GM23338 (cell line): ENCODE measurements at regions not wholly inside any gene's neighbourhood (a gene's known extent, or its start where the extent isn't known, plus 50 kb on each side); places are given as distances from the start of the nearest gene placed in this dataset.

Experiments used
- ATAC-seq: fragments of 200-7000 bp; cut with Tn5 transposase; 3 replicates; pipeline ENCODE4 v1.9.1; 2020
- DNase-seq: peaks from one replicate; pipeline ENCODE4 v3.0.0-alpha.2; 2015; ENCODE audit warnings: low spot score
- H2AFZ ChIP-seq: fragments of 200-600 bp; sonication (generic); 2 replicates; pipeline ENCODE4 v1.8.0; 2016; ENCODE audit warnings: antibody characterized with exemption, mild to moderate bottlenecking, moderate library complexity
- H3F3A ChIP-seq: fragments of 200-600 bp; sonication (generic); replicated peaks from 2 replicates; pipeline ENCODE4 v1.8.0; 2017; ENCODE audit warnings: antibody characterized with exemption, mixed run types, low read depth
- H3K27ac ChIP-seq: fragments of 200-600 bp; sonication (generic); 2 replicates; pipeline ENCODE4 v1.6.1; 2016; ENCODE audit warnings: low read depth
- H3K27me3 ChIP-seq: fragments of 200-600 bp; sonication (generic); 2 replicates; pipeline ENCODE4 v1.8.0; 2016; ENCODE audit warnings: mild to moderate bottlenecking, mixed run types, moderate library complexity; ENCODE audit not compliant: insufficient read depth
- H3K36me3 ChIP-seq: fragments of 200-600 bp; sonication (generic); 2 replicates; pipeline ENCODE4 v1.8.0; 2016; ENCODE audit warnings: mild to moderate bottlenecking; ENCODE audit not compliant: insufficient read depth
- H3K4me1 ChIP-seq: fragments of 200-600 bp; sonication (generic); 2 replicates; pipeline ENCODE4 v1.8.0; 2016; ENCODE audit warnings: mild to moderate bottlenecking, moderate library complexity; ENCODE audit not compliant: insufficient read depth
- H3K4me2 ChIP-seq: fragments of 200-600 bp; sonication (generic); 2 replicates; pipeline ENCODE4 v1.7.1; 2017; ENCODE audit warnings: mixed run types
- H3K4me3 ChIP-seq: fragments of 200-600 bp; sonication (generic); 2 replicates; pipeline ENCODE4 v1.6.1; 2016; ENCODE audit warnings: mixed run types
- H3K79me2 ChIP-seq: fragments of 200-600 bp; sonication (generic); replicated peaks from 2 replicates; pipeline ENCODE4 v1.8.0; 2017; ENCODE audit warnings: mild to moderate bottlenecking; ENCODE audit not compliant: insufficient read depth
- H3K9me2 ChIP-seq: fragments of 200-600 bp; sonication (generic); 2 replicates; pipeline ENCODE4 v1.8.0; 2017; ENCODE audit not compliant: insufficient read depth
- H4K20me1 ChIP-seq: fragments of 200-600 bp; sonication (generic); replicated peaks from 2 replicates; pipeline ENCODE4 v1.8.0; 2017; ENCODE audit warnings: mild to moderate bottlenecking; ENCODE audit not compliant: insufficient read depth
- H3K27ac Mint-ChIP-seq: 2 replicates; pipeline ENCODE4 v1.8.0; 2020; ENCODE audit warnings: inconsistent platforms, mild to moderate bottlenecking, moderate library complexity, mixed read lengths
- H3K27me3 Mint-ChIP-seq: 3 replicates; pipeline ENCODE4 v1.8.0; 2022; ENCODE audit warnings: low read depth, mild to moderate bottlenecking, moderate library complexity, mixed read lengths, inconsistent platforms; ENCODE audit not compliant: insufficient read depth, poor library complexity
- H3K36me3 Mint-ChIP-seq: 3 replicates; pipeline ENCODE4 v1.8.0; 2021; ENCODE audit warnings: low read depth, mild to moderate bottlenecking, inconsistent platforms, moderate library complexity, mixed read lengths
- H3K4me1 Mint-ChIP-seq: 3 replicates; pipeline ENCODE4 v1.8.0; 2020; ENCODE audit warnings: mild to moderate bottlenecking, inconsistent platforms, mixed read lengths
- H3K4me3 Mint-ChIP-seq: 3 replicates; pipeline ENCODE4 v1.8.0; 2021; ENCODE audit warnings: moderate library complexity, mild to moderate bottlenecking, inconsistent platforms, mixed read lengths
- H3K9me3 Mint-ChIP-seq: 3 replicates; pipeline ENCODE4 v1.8.0; 2020; ENCODE audit warnings: moderate library complexity, mild to moderate bottlenecking, inconsistent platforms, mixed read lengths
- EZH2phosphoT487 ChIP-seq: fragments of 200-600 bp; sonication (generic); IDR thresholded peaks from one replicate; pipeline ENCODE4 v1.8.1; 2018; ENCODE audit warnings: antibody characterized with exemption; ENCODE audit not compliant: unreplicated experiment
- JUNB ChIP-seq: IDR thresholded peaks from one replicate; pipeline ENCODE4 v1.6.1; 2016; ENCODE audit warnings: antibody characterized with exemption; ENCODE audit not compliant: unreplicated experiment
- POLR2AphosphoS5 ChIP-seq: IDR thresholded peaks from 2 replicates; pipeline ENCODE4 v1.6.1; 2016; ENCODE audit warnings: antibody characterized with exemption, low read depth
- STAT1 ChIP-seq: IDR thresholded peaks from one replicate; pipeline ENCODE4 v1.6.1; 2016; ENCODE audit warnings: antibody characterized with exemption; ENCODE audit not compliant: unreplicated experiment
- ZNF114 ChIP-seq: fragments of 250-450 bp; sonication (Bioruptor Pico); IDR thresholded peaks from 2 replicates; pipeline ENCODE4 v1.5.0; 2020; ENCODE audit warnings: mild to moderate bottlenecking, moderate library complexity
- ZNF331 ChIP-seq: fragments of 250-450 bp; sonication (Bioruptor Pico); IDR thresholded peaks from 2 replicates; pipeline ENCODE4 v1.5.0; 2020; ENCODE audit warnings: low read depth, mild to moderate bottlenecking, moderate library complexity
- TF ChIP-seq, protein P1 (sequence below): IDR thresholded peaks from one replicate; pipeline ENCODE4 v1.6.1; 2018; ENCODE audit warnings: antibody characterized with exemption; ENCODE audit not compliant: unreplicated experiment
- TF ChIP-seq, protein P2 (sequence below): fragments of 250-450 bp; sonication (Bioruptor Pico); IDR thresholded peaks from 2 replicates; pipeline ENCODE4 v1.5.0; 2020; ENCODE audit warnings: mild to moderate bottlenecking, moderate library complexity

DNA sequence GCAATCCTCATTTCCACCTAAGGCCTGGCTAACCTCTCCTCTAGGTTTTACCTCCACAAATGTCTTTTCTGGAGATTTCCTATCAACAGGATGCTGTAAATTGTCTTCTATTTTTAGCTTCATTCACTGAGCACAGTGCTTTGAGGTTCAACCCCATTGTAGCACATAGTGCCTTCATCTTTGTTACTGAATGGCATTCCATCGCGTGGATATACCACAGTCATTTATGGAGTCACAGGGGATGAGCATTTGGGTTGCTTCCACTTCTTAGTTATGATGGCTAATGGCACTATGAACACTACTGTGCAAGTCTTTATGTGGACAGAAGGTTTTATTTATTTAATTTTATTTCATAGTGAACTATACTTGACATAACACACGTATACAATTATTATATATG, 387.1 kb downstream of the SMOC2 start:
- Histone ChIP-seq H3F3A (no peaks in the 10 kb centered on the region), H3K4me2 (no peak overlapping the region), H4K20me1 (no peaks in the 10 kb centered on the region), H3K27me3 (no peaks in the 10 kb centered on the region), H3K4me3 (no peak overlapping the region), H3K4me1 (peaks cover 6% of the 10 kb centered on the region; the same call in 1 of the 2 replicates), H3K79me2 (no peaks in the 10 kb centered on the region), H3K9me2 (no peaks in the 10 kb centered on the region), H2AFZ (no peak overlapping the region), H3K36me3 (no peaks in the 10 kb centered on the region), H3K27ac (no peak overlapping the region)
- Mint-ChIP-seq H3K27ac (no peak overlapping the region), H3K9me3 (no peaks in the 10 kb centered on the region), H3K27me3 (peaks cover 3% of the 10 kb centered on the region), H3K4me1 (peaks cover 31% of the 10 kb centered on the region), H3K4me3 (no peak overlapping the region), H3K36me3 (no peaks in the 10 kb centered on the region)
- ATAC-seq (no peak), DNase-seq (no peak)
- TF ChIP-seq, protein P1, sequence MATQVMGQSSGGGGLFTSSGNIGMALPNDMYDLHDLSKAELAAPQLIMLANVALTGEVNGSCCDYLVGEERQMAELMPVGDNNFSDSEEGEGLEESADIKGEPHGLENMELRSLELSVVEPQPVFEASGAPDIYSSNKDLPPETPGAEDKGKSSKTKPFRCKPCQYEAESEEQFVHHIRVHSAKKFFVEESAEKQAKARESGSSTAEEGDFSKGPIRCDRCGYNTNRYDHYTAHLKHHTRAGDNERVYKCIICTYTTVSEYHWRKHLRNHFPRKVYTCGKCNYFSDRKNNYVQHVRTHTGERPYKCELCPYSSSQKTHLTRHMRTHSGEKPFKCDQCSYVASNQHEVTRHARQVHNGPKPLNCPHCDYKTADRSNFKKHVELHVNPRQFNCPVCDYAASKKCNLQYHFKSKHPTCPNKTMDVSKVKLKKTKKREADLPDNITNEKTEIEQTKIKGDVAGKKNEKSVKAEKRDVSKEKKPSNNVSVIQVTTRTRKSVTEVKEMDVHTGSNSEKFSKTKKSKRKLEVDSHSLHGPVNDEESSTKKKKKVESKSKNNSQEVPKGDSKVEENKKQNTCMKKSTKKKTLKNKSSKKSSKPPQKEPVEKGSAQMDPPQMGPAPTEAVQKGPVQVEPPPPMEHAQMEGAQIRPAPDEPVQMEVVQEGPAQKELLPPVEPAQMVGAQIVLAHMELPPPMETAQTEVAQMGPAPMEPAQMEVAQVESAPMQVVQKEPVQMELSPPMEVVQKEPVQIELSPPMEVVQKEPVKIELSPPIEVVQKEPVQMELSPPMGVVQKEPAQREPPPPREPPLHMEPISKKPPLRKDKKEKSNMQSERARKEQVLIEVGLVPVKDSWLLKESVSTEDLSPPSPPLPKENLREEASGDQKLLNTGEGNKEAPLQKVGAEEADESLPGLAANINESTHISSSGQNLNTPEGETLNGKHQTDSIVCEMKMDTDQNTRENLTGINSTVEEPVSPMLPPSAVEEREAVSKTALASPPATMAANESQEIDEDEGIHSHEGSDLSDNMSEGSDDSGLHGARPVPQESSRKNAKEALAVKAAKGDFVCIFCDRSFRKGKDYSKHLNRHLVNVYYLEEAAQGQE: no peak
- TF ChIP-seq STAT1 (no peak), ZNF331 (no peak), EZH2phosphoT487 (no peak), ZNF114 (CRISPR knock-in tag) (no peak), POLR2AphosphoS5 (no peak), JUNB (no peak)
- TF ChIP-seq, protein P2, sequence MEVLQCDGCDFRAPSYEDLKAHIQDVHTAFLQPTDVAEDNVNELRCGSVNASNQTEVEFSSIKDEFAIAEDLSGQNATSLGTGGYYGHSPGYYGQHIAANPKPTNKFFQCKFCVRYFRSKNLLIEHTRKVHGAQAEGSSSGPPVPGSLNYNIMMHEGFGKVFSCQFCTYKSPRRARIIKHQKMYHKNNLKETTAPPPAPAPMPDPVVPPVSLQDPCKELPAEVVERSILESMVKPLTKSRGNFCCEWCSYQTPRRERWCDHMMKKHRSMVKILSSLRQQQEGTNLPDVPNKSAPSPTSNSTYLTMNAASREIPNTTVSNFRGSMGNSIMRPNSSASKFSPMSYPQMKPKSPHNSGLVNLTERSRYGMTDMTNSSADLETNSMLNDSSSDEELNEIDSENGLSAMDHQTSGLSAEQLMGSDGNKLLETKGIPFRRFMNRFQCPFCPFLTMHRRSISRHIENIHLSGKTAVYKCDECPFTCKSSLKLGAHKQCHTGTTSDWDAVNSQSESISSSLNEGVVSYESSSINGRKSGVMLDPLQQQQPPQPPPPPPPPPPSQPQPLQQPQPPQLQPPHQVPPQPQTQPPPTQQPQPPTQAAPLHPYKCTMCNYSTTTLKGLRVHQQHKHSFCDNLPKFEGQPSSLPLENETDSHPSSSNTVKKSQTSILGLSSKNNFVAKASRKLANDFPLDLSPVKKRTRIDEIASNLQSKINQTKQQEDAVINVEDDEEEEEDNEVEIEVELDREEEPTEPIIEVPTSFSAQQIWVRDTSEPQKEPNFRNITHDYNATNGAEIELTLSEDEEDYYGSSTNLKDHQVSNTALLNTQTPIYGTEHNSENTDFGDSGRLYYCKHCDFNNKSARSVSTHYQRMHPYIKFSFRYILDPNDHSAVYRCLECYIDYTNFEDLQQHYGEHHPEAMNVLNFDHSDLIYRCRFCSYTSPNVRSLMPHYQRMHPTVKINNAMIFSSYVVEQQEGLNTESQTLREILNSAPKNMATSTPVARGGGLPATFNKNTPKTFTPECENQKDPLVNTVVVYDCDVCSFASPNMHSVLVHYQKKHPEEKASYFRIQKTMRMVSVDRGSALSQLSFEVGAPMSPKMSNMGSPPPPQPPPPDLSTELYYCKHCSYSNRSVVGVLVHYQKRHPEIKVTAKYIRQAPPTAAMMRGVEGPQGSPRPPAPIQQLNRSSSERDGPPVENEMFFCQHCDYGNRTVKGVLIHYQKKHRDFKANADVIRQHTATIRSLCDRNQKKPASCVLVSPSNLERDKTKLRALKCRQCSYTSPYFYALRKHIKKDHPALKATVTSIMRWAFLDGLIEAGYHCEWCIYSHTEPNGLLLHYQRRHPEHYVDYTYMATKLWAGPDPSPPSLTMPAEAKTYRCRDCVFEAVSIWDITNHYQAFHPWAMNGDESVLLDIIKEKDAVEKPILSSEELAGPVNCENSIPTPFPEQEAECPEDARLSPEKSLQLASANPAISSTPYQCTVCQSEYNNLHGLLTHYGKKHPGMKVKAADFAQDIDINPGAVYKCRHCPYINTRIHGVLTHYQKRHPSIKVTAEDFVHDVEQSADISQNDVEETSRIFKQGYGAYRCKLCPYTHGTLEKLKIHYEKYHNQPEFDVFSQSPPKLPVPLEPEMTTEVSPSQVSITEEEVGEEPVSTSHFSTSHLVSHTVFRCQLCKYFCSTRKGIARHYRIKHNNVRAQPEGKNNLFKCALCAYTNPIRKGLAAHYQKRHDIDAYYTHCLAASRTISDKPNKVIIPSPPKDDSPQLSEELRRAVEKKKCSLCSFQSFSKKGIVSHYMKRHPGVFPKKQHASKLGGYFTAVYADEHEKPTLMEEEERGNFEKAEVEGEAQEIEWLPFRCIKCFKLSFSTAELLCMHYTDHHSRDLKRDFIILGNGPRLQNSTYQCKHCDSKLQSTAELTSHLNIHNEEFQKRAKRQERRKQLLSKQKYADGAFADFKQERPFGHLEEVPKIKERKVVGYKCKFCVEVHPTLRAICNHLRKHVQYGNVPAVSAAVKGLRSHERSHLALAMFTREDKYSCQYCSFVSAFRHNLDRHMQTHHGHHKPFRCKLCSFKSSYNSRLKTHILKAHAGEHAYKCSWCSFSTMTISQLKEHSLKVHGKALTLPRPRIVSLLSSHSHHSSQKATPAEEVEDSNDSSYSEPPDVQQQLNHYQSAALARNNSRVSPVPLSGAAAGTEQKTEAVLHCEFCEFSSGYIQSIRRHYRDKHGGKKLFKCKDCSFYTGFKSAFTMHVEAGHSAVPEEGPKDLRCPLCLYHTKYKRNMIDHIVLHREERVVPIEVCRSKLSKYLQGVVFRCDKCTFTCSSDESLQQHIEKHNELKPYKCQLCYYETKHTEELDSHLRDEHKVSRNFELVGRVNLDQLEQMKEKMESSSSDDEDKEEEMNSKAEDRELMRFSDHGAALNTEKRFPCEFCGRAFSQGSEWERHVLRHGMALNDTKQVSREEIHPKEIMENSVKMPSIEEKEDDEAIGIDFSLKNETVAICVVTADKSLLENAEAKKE (CRISPR knock-in tag): no peak
